Prostate gland (tissue), 2 donors: ENCODE measurements at regions not wholly inside any gene's neighbourhood (a gene's known extent, or its start where the extent isn't known, plus 50 kb on each side); places are given as distances from the start of the nearest gene placed in this dataset.

Experiments used
- CTCF ChIP-seq, 4 experiments: fragments of 200-600 bp in 2 of 4; fragments of 450-650 bp in 2 of 4; sonication (generic) in 2 of 4; IDR thresholded peaks; 1 replicate in 3 of 4; 2 replicates in 1 of 4; pipeline ENCODE4 v1.5.1; 2016 to 2019; ENCODE audit warnings: antibody characterized with exemption in 4 of 4, mild to moderate bottlenecking in 2 of 4, moderate library complexity in 2 of 4
- POLR2AphosphoS5 ChIP-seq: sonication (generic); formaldehyde crosslinking; IDR thresholded peaks from one replicate; pipeline ENCODE4 v1.6.1; 2017; ENCODE audit warnings: antibody characterized with exemption

DNA sequence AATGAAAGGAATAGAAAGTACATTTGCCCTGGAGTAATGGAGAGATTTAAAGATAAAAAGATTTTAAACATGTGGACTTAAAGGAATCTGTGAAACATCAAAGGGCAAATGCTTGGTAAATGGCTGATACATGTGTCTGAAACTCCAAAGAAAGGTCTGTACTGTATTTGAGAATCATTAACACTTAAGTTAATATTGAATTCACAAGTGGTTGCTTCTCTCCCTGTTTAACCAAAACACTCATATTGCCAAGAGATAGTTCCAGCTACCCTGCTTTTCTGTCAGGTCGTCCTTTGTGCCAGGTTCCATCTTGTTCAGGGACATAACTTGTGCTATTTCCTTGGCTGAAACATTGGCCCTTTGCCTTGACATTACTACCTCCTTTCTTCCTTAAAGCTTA, 171.3 kb upstream of the HS3ST5 start:
- TF ChIP-seq POLR2AphosphoS5 (no peak), CTCF (IDR thresholded peaks at IDR 0.05) (no peak)
